C4-2B (cell line): ENCODE measurements at regions not wholly inside any gene's neighbourhood (a gene's known extent, or its start where the extent isn't known, plus 50 kb on each side); places are given as distances from the start of the nearest gene placed in this dataset.

ENCODE experiments used
- CTCF ChIP-seq: fragments of 450-650 bp; conservative IDR thresholded peaks from 2 replicates; pipeline ENCODE4 v1.5.1; 2017; ENCODE audit warnings: mild to moderate bottlenecking
- ZFX ChIP-seq: fragments of 450-650 bp; IDR thresholded peaks from 2 replicates; pipeline ENCODE4 v1.6.1; 2017

GRCh38 chr7:23938215-23938614 lies 228.2 kb downstream of the STK31 start:
- TF ChIP-seq ZFX (no peak), CTCF (no peak)
